ENCODE measurements at regions not wholly inside any gene's neighbourhood (a gene's known extent, or its start where the extent isn't known, plus 50 kb on each side); places are given as distances from the start of the nearest gene placed in this dataset.

DNA sequence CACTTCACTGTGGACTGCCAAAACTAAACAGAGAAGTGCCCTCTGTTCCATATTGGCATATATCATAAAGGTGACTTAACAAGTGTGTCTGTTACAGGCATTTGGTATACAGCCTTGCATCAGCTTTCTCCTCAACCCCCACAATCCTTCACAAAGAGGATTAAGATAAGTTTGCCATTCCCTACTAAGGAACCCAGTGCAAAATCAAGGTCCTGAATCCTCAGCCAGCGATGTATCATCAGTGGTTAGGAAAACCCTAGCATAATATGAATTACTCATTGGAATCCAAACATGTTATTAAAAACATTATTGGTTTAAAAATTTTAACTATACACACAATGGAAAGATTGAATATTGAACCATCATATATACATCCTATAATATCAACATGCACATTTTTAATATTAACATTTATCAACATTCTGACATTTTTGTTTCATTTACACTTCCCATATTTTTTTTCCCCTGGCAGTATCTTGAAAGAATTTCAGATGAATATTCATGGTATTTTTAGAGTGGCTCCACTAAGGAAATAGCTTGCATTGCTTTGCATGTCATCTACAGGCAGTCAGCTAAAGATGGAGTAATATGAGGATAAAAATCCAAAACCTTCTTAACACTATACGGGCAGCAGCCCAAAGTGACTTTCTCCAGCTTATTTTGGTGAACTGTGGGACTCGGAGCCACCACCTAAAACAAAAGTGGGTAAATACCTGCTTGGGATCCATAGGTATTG lies 215.6 kb upstream of the CHRM2 start:
- WGBS (ENCODE audit: low lambda C conversion rate, missing lambda C conversion rate), result 94% methylated on average over 3 of the region's 3 CpGs
- Histone ChIP-seq H3K9me3 (ENCODE audit: low read depth) (no peaks in the 10 kb centered on the region), H3K27me3 (no peaks in the 10 kb centered on the region), H3K4me1 (ENCODE audit: insufficient read depth) (no peaks in the 10 kb centered on the region), H3K36me3 (replicated peaks; ENCODE audit: insufficient read depth, low read depth) (no peaks in the 10 kb centered on the region), H3K79me2 (no peaks in the 10 kb centered on the region), H2AFZ (no peak overlapping the region), H3K4me2 (no peak overlapping the region), H3K9me2 (replicated peaks; ENCODE audit: insufficient read depth) (no peaks in the 10 kb centered on the region), H3K27ac (no peak overlapping the region), H3K4me3 (no peak overlapping the region), H4K20me1 (ENCODE audit: insufficient read depth, poor library complexity, severe bottlenecking) (no peaks in the 10 kb centered on the region)
- TF ChIP-seq, protein P1, sequence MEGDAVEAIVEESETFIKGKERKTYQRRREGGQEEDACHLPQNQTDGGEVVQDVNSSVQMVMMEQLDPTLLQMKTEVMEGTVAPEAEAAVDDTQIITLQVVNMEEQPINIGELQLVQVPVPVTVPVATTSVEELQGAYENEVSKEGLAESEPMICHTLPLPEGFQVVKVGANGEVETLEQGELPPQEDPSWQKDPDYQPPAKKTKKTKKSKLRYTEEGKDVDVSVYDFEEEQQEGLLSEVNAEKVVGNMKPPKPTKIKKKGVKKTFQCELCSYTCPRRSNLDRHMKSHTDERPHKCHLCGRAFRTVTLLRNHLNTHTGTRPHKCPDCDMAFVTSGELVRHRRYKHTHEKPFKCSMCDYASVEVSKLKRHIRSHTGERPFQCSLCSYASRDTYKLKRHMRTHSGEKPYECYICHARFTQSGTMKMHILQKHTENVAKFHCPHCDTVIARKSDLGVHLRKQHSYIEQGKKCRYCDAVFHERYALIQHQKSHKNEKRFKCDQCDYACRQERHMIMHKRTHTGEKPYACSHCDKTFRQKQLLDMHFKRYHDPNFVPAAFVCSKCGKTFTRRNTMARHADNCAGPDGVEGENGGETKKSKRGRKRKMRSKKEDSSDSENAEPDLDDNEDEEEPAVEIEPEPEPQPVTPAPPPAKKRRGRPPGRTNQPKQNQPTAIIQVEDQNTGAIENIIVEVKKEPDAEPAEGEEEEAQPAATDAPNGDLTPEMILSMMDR (IDR thresholded peaks at IDR 0.05; ENCODE audit: poor library complexity), result no peak
- TF ChIP-seq EZH2phosphoT487 (IDR thresholded peaks at IDR 0.05; ENCODE audit: low read depth, severe bottlenecking, unreplicated experiment) (no peak), EZH2 (IDR thresholded peaks at IDR 0.05; ENCODE audit: borderline replicate concordance) (no peak)
- DNase-seq (ENCODE audit: low spot score), result no peak

DNA sequence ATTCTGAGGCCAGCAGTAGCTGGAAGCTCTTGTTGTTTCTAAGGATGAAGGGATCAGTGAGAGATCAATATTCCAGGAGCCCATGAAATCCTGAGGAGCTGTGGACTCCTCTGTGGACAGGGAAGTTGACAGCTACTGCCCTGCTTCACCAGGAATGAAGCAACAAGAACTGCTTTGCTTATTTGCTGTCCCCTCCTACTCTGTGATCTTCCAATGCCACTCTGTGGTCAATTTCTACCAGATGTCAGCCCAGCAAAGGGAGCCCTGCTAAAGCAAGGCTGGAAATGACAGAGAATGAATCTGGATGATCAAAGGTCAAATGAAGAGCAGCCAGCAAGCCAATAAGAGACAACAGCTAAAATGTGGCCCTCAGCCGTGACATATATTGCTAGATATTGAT lies 227.5 kb upstream of the CHRM2 start:
- no peak overlapping the region for H2AFZ ChIP-seq
- H3K27me3 ChIP-seq, result no peaks in the 10 kb centered on the region
- no peak for DNase-seq (ENCODE audit: low spot score)
- 83% methylated on average over 1 of the region's 1 CpG for WGBS (ENCODE audit: low lambda C conversion rate, missing lambda C conversion rate)
- H3K4me2 ChIP-seq, result no peak overlapping the region
- no peaks in the 10 kb centered on the region for H3K36me3 ChIP-seq (replicated peaks; ENCODE audit: insufficient read depth, low read depth)
- no peak overlapping the region for H3K27ac ChIP-seq
- H3K4me3 ChIP-seq, result no peak overlapping the region
- no peaks in the 10 kb centered on the region for H3K79me2 ChIP-seq
- H4K20me1 ChIP-seq (ENCODE audit: insufficient read depth, poor library complexity, severe bottlenecking), result no peaks in the 10 kb centered on the region
- TF ChIP-seq, protein P1 (IDR thresholded peaks at IDR 0.05; ENCODE audit: poor library complexity), result no peak
- no peak for TF ChIP-seq EZH2phosphoT487 (IDR thresholded peaks at IDR 0.05; ENCODE audit: low read depth, severe bottlenecking, unreplicated experiment)
- TF ChIP-seq EZH2 (IDR thresholded peaks at IDR 0.05; ENCODE audit: borderline replicate concordance), result no peak
- no peaks in the 10 kb centered on the region for H3K9me3 ChIP-seq (ENCODE audit: low read depth)
- no peaks in the 10 kb centered on the region for H3K9me2 ChIP-seq (replicated peaks; ENCODE audit: insufficient read depth)
- H3K4me1 ChIP-seq (ENCODE audit: insufficient read depth), result no peaks in the 10 kb centered on the region

DNA sequence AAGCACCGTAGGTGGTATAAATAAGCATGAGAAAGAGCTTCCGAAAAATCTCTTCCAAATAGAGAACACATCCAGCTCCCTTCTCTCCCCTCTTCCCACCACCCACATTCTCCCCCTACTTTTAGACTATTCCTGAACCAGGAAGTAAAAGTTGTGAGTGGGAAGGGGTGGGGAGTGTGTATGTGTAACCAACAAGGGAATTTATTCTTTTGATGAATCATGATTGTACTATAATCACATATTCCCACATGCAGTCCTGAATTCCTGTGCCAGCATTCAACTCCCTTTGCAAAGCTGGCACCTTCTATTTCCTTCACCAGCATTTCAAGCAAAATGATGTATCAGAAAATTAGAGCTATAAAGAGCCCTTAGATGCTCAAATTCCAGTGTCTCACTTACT lies 230.6 kb upstream of the CHRM2 start:
- Histone ChIP-seq H3K4me1 (ENCODE audit: insufficient read depth) (no peaks in the 10 kb centered on the region), H3K4me2 (no peak overlapping the region), H3K79me2 (no peaks in the 10 kb centered on the region), H4K20me1 (ENCODE audit: insufficient read depth, poor library complexity, severe bottlenecking) (no peaks in the 10 kb centered on the region), H3K27ac (no peak overlapping the region), H3K9me2 (replicated peaks; ENCODE audit: insufficient read depth) (no peaks in the 10 kb centered on the region), H3K9me3 (ENCODE audit: low read depth) (no peaks in the 10 kb centered on the region), H3K27me3 (no peaks in the 10 kb centered on the region), H2AFZ (no peak overlapping the region), H3K36me3 (replicated peaks; ENCODE audit: insufficient read depth, low read depth) (no peaks in the 10 kb centered on the region), H3K4me3 (no peak overlapping the region)
- DNase-seq (ENCODE audit: low spot score), result no peak
- 85% methylated on average over 2 of the region's 2 CpGs for whole genome bisulfite sequencing (ENCODE audit: low lambda C conversion rate, missing lambda C conversion rate)
- no peak for TF ChIP-seq EZH2 (IDR thresholded peaks at IDR 0.05; ENCODE audit: borderline replicate concordance)
- TF ChIP-seq EZH2phosphoT487 (IDR thresholded peaks at IDR 0.05; ENCODE audit: low read depth, severe bottlenecking, unreplicated experiment), result no peak
- TF ChIP-seq, protein P1 (IDR thresholded peaks at IDR 0.05; ENCODE audit: poor library complexity), result no peak
